Activated B cell treated with CpG ODN at 0.5 μM for 24 hours (primary cell): ENCODE measurements at regions not wholly inside any gene's neighbourhood (a gene's known extent, or its start where the extent isn't known, plus 50 kb on each side); places are given as distances from the start of the nearest gene placed in this dataset.

Experiments
- ATAC-seq: fragments of 200-7000 bp; cut with Tn5 transposase; one replicate; pipeline ENCODE4 v1.10.0; 2021; ENCODE audit warnings: low read depth, mild to moderate bottlenecking, moderate library complexity
- CTCF ChIA-PET: fragments of 350-600 bp; sonication (Branson Sonifier 250); formaldehyde crosslinking; loops from one replicate; lab custom pipeline; 2021; ENCODE audit warnings: antibody characterized with exemption; lab: Charles Lee
- POLR2A ChIA-PET: fragments of 350-600 bp; sonication (Branson Sonifier 250); formaldehyde crosslinking; loops from one replicate; lab custom pipeline; 2021; ENCODE audit warnings: antibody characterized with exemption; lab: Charles Lee
- DNase-seq: peaks from one replicate; pipeline ENCODE4 v3.0.0; 2022
- H3K27ac Mint-ChIP-seq: one replicate; pipeline ENCODE4 v1.8.0; 2020; ENCODE audit warnings: mixed read lengths
- H3K27me3 Mint-ChIP-seq: one replicate; pipeline ENCODE4 v1.8.0; 2021; ENCODE audit warnings: mixed read lengths
- H3K36me3 Mint-ChIP-seq: one replicate; pipeline ENCODE4 v1.8.0; 2021; ENCODE audit warnings: low read depth, mixed read lengths
- H3K4me1 Mint-ChIP-seq: one replicate; pipeline ENCODE4 v1.8.0; 2021; ENCODE audit warnings: mixed read lengths
- H3K4me3 Mint-ChIP-seq: one replicate; pipeline ENCODE4 v1.8.0; 2020; ENCODE audit warnings: mild to moderate bottlenecking, mixed read lengths
- H3K9me3 Mint-ChIP-seq: one replicate; pipeline ENCODE4 v1.8.0; 2020; ENCODE audit warnings: mixed read lengths
- CTCF ChIP-seq: fragments of 200-600 bp; IDR thresholded peaks from one replicate; pipeline ENCODE4 v1.8.0; 2022; ENCODE audit warnings: antibody characterized with exemption, mild to moderate bottlenecking
- intact Hi-C: fragments of 100-400 bp; cut with micrococcal nuclease; formaldehyde crosslinking; loops from one replicate; pipeline ENCODE4 v1.15.1; 2024

- Mint-ChIP-seq H3K36me3 (no peaks in the 10 kb centered on the region), H3K27me3 (peaks cover 12% of the 10 kb centered on the region), H3K9me3 (no peaks in the 10 kb centered on the region), H3K4me1 (no peaks in the 10 kb centered on the region), H3K4me3 (no peak overlapping the region), H3K27ac (no peak overlapping the region)
- no peak for TF ChIP-seq CTCF
- DNase-seq (no peak), ATAC-seq (no peak)
- ChIA-PET CTCF (interaction anchor here (1.4 kb wide), 1 partner anchor 10 kb away, joined by 3 read pairs; no protein-coding TSS in a partner anchor), POLR2A (no interaction called here)
- intact Hi-C loops = no loop called here
Measured at GRCh38 chr14:22296722-22297121, 292.3 kb downstream of the DAD1 start.

GRCh38 chr14:22296088-22296487 lies 292.9 kb downstream of the DAD1 start:
- H3K4me1 Mint-ChIP-seq = no peaks in the 10 kb centered on the region
- intact Hi-C loops = no loop called here
- CTCF ChIA-PET = interaction anchor here (1.4 kb wide), 1 partner anchor 11 kb away, joined by 3 read pairs; no protein-coding TSS in a partner anchor
- no peak for DNase-seq
- no peaks in the 10 kb centered on the region for H3K36me3 Mint-ChIP-seq
- peaks cover 7% of the 10 kb centered on the region for H3K27me3 Mint-ChIP-seq
- no peak for TF ChIP-seq CTCF
- POLR2A ChIA-PET = no interaction called here
- H3K4me3 Mint-ChIP-seq = no peak overlapping the region
- no peak overlapping the region for H3K27ac Mint-ChIP-seq
- H3K9me3 Mint-ChIP-seq = no peaks in the 10 kb centered on the region
- ATAC-seq = no peak

- intact Hi-C loops = no loop called here
- CTCF ChIA-PET = no interaction called here
- H3K27me3 Mint-ChIP-seq = peaks cover 10% of the 10 kb centered on the region
- no peak for TF ChIP-seq CTCF
- no peak for DNase-seq
- no peaks in the 10 kb centered on the region for H3K9me3 Mint-ChIP-seq
- POLR2A ChIA-PET = no interaction called here
- no peak overlapping the region for H3K4me3 Mint-ChIP-seq
- no peaks in the 10 kb centered on the region for H3K36me3 Mint-ChIP-seq
- ATAC-seq = no peak
- no peak overlapping the region for H3K27ac Mint-ChIP-seq
- no peaks in the 10 kb centered on the region for H3K4me1 Mint-ChIP-seq
Measured at GRCh38 chr14:22291406-22291805, 297.6 kb downstream of the DAD1 start.

- H3K4me3 Mint-ChIP-seq = no peak overlapping the region
- H3K27me3 Mint-ChIP-seq = peaks cover 8% of the 10 kb centered on the region
- POLR2A ChIA-PET = no interaction called here
- H3K4me1 Mint-ChIP-seq = no peaks in the 10 kb centered on the region
- H3K27ac Mint-ChIP-seq = no peak overlapping the region
- no peaks in the 10 kb centered on the region for H3K9me3 Mint-ChIP-seq
- CTCF ChIA-PET = interaction anchor here (1.6 kb wide), 1 partner anchor 13 kb away, joined by 4 read pairs; no protein-coding TSS in a partner anchor
- H3K36me3 Mint-ChIP-seq = no peaks in the 10 kb centered on the region
- TF ChIP-seq CTCF = no peak
- no peak for ATAC-seq
- intact Hi-C loops = no loop called here
- no peak for DNase-seq
Measured at GRCh38 chr14:22289570-22289969, 299.5 kb downstream of the DAD1 start.

GRCh38 chr14:22285991-22286390 lies 303.0 kb downstream of the DAD1 start:
- Mint-ChIP-seq H3K4me3 (no peak overlapping the region), H3K27ac (no peak overlapping the region), H3K4me1 (peaks cover 25% of the 10 kb centered on the region), H3K27me3 (peaks cover 8% of the 10 kb centered on the region), H3K9me3 (peaks cover 2% of the 10 kb centered on the region), H3K36me3 (no peaks in the 10 kb centered on the region)
- no peak for ATAC-seq
- ChIA-PET POLR2A (no interaction called here), CTCF (no interaction called here)
- no peak for DNase-seq
- intact Hi-C loops = no loop called here
- no peak for TF ChIP-seq CTCF
